Spinal cord (tissue), 9 donors: ENCODE measurements at regions not wholly inside any gene's neighbourhood (a gene's known extent, or its start where the extent isn't known, plus 50 kb on each side); places are given as distances from the start of the nearest gene placed in this dataset.
A peak's percentile ranks its signal among the peaks of the same experiment; 100 is the strongest.

Experiments
- DNase-seq, 6 donors: peaks; one replicate each; pipeline versions ENCODE4 v3.0.0 to v3.0.0-alpha.2; 2013 to 2015; ENCODE audit warnings: low spot score in 6 of 6, low read depth in 4 of 6
- H3K27ac ChIP-seq: one replicate; pipeline ENCODE4 v1.5.1; 2013; ENCODE audit warnings: low read depth, low read length, control low read depth
- H3K27me3 ChIP-seq: one replicate; pipeline ENCODE4 v1.6.1; 2013; ENCODE audit warnings: low read length; ENCODE audit not compliant: control insufficient read depth, insufficient read depth
- H3K36me3 ChIP-seq: one replicate; pipeline ENCODE4 v1.6.1; 2013; ENCODE audit warnings: low read length; ENCODE audit not compliant: control insufficient read depth, insufficient read depth
- H3K4me1 ChIP-seq: one replicate; pipeline ENCODE4 v1.6.1; 2013; ENCODE audit warnings: low read length; ENCODE audit not compliant: control insufficient read depth, insufficient read depth
- H3K4me3 ChIP-seq: one replicate; pipeline ENCODE4 v1.5.1; 2013; ENCODE audit warnings: low read depth, low read length, control low read depth
- H3K9me3 ChIP-seq: one replicate; pipeline ENCODE4 v1.6.1; 2013; ENCODE audit warnings: low read length; ENCODE audit not compliant: control insufficient read depth, insufficient read depth
- WGBS: methylation state at CpG from one replicate; pipeline ENCODE4 v1.1.5; 2013; ENCODE audit warnings: missing lambda C conversion rate; ENCODE audit not compliant: insufficient coverage; 5-methylcytosine and 5-hydroxymethylcytosine counted together
- donor health status: healthy.

DNA sequence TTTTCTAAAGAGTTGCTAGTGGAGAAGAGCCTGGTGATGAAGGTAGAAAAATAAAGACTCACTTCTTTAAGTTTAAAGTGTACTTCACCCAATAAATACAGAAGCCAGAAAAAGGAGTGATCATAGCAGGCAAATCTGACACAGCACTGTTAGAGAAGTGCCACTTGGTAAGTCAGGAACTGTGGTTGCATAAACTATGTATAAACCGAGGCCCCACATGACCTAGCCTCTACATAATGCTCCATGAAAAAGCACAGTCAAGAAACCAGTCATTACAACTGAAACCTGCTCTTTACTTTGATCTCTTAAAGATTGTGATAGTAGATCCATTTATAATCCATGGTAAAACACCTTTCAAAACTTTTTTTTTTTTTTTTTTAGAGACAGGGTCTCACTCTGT is 172.1 kb upstream of the PHYHIPL start:
- no peaks in the 10 kb centered on the region for H3K27me3 ChIP-seq
- DNase-seq = no peak
- peaks cover 12% of the 10 kb centered on the region for H3K4me1 ChIP-seq
- no peak overlapping the region for H3K27ac ChIP-seq
- H3K36me3 ChIP-seq = no peaks in the 10 kb centered on the region
- no CpG with 5 or more reads among the region's 1 CpG for WGBS
- no peak overlapping the region for H3K4me3 ChIP-seq
- no peaks in the 10 kb centered on the region for H3K9me3 ChIP-seq

DNA sequence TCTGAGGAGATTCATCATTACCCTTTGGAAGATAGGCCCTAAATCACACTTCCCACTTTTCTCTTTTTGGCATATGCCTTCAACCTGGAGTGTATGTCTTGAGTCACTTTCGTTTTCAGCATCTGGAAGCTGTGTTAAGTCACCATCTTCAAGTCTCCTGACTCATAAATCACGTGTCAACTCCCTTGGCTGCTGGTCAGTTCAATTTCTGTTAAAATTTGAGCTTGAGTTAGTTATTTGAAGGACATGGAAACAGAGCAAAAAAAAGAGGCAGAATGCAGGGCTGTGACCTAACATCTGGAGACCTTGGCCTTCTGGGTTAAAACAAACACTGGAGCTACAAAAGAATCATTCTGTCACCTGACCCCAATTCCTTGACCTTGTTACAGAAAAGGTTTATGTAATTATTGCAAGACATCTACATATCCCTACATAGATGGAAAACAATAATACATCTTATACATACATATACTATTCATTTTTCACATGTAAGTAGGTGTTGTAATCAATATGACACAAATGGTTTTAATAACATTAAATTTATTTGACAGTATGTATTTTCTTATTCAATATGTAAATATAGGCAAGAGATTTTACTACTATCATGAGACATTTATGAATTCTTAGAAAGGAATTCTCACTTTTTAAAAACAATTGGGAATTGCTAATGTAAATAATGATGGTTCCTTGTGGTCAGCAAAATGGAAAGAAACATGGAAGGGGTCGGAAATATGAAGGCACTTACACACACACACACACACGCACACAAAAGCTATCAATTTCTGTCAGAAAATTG is 169.7 kb upstream of the PHYHIPL start:
- WGBS = 70% methylated on average over 2 of the region's 4 CpGs
- H3K9me3 ChIP-seq = no peaks in the 10 kb centered on the region
- H3K27ac ChIP-seq = peak overlapping the region; percentile 12
- peaks cover 8% of the 10 kb centered on the region for H3K4me1 ChIP-seq
- H3K36me3 ChIP-seq = no peaks in the 10 kb centered on the region
- no peaks in the 10 kb centered on the region for H3K27me3 ChIP-seq
- DNase-seq = no peak
- H3K4me3 ChIP-seq = no peak overlapping the region

DNA sequence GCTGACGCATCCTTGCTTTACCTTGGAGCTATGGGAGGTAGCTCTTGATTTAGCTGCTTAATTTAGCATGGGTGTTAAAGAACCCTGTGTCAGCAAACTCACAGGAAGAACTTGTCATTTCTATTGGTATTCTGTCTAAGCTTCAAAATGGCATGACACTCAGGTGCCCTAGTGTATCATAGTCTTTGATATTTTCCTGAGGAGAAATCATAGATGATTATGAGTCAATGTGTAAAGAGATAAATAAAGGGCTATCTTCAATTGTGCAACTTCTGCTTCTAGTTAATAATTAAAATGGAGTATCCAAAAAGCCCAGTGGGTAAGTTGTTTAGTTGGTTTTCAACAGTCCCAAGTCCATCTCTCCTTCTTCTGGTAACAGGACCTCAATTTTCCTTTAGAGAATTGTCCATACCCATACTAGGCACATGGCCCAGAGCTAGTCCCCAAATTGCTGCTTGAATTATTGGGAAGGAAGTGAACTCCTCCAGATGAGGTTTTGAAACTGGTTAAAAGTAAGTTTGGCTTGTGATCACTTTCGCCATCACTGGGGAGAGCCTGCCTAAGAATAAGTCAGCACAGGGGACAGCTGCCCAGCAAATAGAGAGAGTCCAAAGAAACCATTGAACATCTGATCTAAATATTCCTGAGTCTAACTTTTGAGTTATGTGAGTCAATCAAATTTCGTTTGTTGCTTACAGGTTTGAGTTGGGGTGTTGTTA is 169.0 kb upstream of the PHYHIPL start:
- H3K27ac ChIP-seq = peak overlapping the region; percentile 61

DNA sequence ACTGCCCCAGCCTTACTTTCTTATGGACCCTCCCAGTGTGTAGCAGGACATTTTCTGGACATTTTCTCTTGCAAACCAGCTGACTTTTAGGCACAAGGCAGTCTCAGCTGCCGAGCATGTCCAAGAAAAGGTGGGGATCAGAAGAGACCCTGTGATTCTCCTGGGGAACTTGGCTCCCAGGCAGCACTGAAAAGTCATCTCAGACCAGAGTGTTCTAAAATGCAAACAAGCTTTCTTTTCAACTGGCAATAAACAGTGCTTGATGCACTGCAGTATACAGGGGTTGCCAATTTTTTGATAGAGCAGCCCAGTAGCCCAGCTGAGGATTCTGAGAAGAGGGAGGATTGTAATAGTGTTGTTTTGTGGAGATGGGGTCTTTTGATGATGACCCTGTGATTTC is 168.0 kb upstream of the PHYHIPL start:
- WGBS = 18% methylated on average over 1 of the region's 1 CpG
- H3K27me3 ChIP-seq = no peaks in the 10 kb centered on the region
- no peaks in the 10 kb centered on the region for H3K36me3 ChIP-seq
- H3K9me3 ChIP-seq = no peaks in the 10 kb centered on the region
- H3K4me1 ChIP-seq = peaks cover 8% of the 10 kb centered on the region
- H3K27ac ChIP-seq = peak overlapping the region; percentile 61
- peak in 3 of 6 donors; percentile 35 to 63 (median 51) for DNase-seq
- H3K4me3 ChIP-seq = no peak overlapping the region

More for the DNA sequence above, 169.0 kb upstream of the PHYHIPL start:
- Histone ChIP-seq H3K9me3 (no peaks in the 10 kb centered on the region), H3K4me3 (no peak overlapping the region), H3K4me1 (peaks cover 8% of the 10 kb centered on the region), H3K36me3 (no peaks in the 10 kb centered on the region), H3K27me3 (no peaks in the 10 kb centered on the region)
- WGBS = 60% methylated on average over 3 of the region's 3 CpGs
- no peak for DNase-seq

GRCh38 chr10:59011972-59012632 is 164.3 kb upstream of the PHYHIPL start:
- DNase-seq = no peak
- H3K27me3 ChIP-seq = no peaks in the 10 kb centered on the region
- H3K9me3 ChIP-seq = no peaks in the 10 kb centered on the region
- no peaks in the 10 kb centered on the region for H3K36me3 ChIP-seq
- H3K4me3 ChIP-seq = no peak overlapping the region
- 59% methylated on average over 2 of the region's 7 CpGs for WGBS
- no peak overlapping the region for H3K27ac ChIP-seq
- H3K4me1 ChIP-seq = peaks cover 8% of the 10 kb centered on the region

- Histone ChIP-seq H3K36me3 (no peaks in the 10 kb centered on the region), H3K4me1 (peaks cover 7% of the 10 kb centered on the region), H3K27ac (no peak overlapping the region), H3K27me3 (no peaks in the 10 kb centered on the region), H3K9me3 (no peaks in the 10 kb centered on the region), H3K4me3 (no peak overlapping the region)
- 81% methylated on average over 2 of the region's 3 CpGs for WGBS
- peak in 1 of 6 donors; percentile 55 for DNase-seq
Measured at GRCh38 chr10:59012839-59013238, 163.6 kb upstream of the PHYHIPL start.

- Histone ChIP-seq H3K4me3 (no peak overlapping the region), H3K27me3 (no peaks in the 10 kb centered on the region), H3K9me3 (no peaks in the 10 kb centered on the region), H3K27ac (no peak overlapping the region), H3K4me1 (no peaks in the 10 kb centered on the region), H3K36me3 (no peaks in the 10 kb centered on the region)
- no CpG with 5 or more reads among the region's 4 CpGs for WGBS
- DNase-seq = no peak
Measured at GRCh38 chr10:59016043-59016442, 160.4 kb upstream of the PHYHIPL start.

- no peaks in the 10 kb centered on the region for H3K27me3 ChIP-seq
- peak overlapping the region; percentile 2 for H3K27ac ChIP-seq
- no peaks in the 10 kb centered on the region for H3K36me3 ChIP-seq
- 75% methylated on average over 1 of the region's 5 CpGs for WGBS
- no peak for DNase-seq
- no peaks in the 10 kb centered on the region for H3K9me3 ChIP-seq
- H3K4me1 ChIP-seq = no peaks in the 10 kb centered on the region
- H3K4me3 ChIP-seq = peak overlapping the region; percentile 13
Measured at GRCh38 chr10:59018977-59019376, 157.5 kb upstream of the PHYHIPL start.

DNA sequence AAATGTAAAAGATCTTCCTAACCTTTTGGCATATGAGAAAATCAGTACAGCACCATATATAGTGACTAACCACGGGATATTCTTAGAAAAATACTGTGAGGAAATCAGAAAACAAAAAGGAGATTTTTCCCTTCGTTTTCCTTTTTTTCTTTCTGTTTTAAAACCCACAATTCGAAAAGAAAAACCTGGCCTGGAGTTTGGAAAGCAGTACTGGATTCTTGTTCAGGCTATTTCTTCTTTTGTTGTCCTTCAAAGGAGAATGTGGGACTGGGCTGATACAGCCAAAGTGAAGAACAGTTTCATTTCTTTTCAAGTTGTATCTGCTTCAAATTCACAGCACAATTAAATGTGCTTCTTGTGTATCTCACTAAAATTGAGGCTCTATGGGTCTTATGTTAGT is 156.8 kb upstream of the PHYHIPL start:
- peak overlapping the region; percentile 13 for H3K4me3 ChIP-seq
- WGBS = no CpG with 5 or more reads among the region's 3 CpGs
- H3K9me3 ChIP-seq = no peaks in the 10 kb centered on the region
- H3K27me3 ChIP-seq = no peaks in the 10 kb centered on the region
- DNase-seq = peak in 3 of 6 donors; percentile 49 to 87 (median 71)
- no peaks in the 10 kb centered on the region for H3K36me3 ChIP-seq
- peak overlapping the region; percentile 45 for H3K27ac ChIP-seq
- no peaks in the 10 kb centered on the region for H3K4me1 ChIP-seq
